C4-2B (cell line): ENCODE measurements at regions not wholly inside any gene's neighbourhood (a gene's known extent, or its start where the extent isn't known, plus 50 kb on each side); places are given as distances from the start of the nearest gene placed in this dataset.

Experiments
- ZFX ChIP-seq: fragments of 450-650 bp; IDR thresholded peaks from 2 replicates; pipeline ENCODE4 v1.6.1; 2017
- TF ChIP-seq, protein P1 (sequence below): fragments of 450-650 bp; conservative IDR thresholded peaks from 2 replicates; pipeline ENCODE4 v1.5.1; 2017; ENCODE audit warnings: mild to moderate bottlenecking

DNA sequence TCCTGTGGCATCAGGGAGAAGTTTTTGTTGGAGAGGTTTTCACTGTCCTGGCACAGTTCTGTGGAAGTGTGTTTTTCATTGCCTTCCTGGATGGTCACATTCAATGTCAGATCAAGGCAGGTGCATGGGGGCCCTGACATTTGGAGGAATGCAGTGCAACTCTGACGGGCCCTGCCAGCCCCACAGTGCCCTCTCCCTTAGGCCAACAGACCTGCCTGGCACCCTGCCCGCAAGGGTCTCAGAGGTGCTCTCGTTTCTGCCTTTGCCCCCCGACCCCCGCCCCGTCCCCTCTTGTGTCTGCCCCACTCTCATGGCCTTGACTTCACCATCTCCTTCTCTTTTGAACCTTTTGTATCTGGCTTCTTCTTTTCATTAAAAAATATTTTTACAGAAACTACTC lies 257.2 kb upstream of the HDAC4 start:
- TF ChIP-seq, protein P1, sequence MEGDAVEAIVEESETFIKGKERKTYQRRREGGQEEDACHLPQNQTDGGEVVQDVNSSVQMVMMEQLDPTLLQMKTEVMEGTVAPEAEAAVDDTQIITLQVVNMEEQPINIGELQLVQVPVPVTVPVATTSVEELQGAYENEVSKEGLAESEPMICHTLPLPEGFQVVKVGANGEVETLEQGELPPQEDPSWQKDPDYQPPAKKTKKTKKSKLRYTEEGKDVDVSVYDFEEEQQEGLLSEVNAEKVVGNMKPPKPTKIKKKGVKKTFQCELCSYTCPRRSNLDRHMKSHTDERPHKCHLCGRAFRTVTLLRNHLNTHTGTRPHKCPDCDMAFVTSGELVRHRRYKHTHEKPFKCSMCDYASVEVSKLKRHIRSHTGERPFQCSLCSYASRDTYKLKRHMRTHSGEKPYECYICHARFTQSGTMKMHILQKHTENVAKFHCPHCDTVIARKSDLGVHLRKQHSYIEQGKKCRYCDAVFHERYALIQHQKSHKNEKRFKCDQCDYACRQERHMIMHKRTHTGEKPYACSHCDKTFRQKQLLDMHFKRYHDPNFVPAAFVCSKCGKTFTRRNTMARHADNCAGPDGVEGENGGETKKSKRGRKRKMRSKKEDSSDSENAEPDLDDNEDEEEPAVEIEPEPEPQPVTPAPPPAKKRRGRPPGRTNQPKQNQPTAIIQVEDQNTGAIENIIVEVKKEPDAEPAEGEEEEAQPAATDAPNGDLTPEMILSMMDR, result no peak
- TF ChIP-seq ZFX, result no peak
